GM12892 (cell line): ENCODE measurements at regions not wholly inside any gene's neighbourhood (a gene's known extent, or its start where the extent isn't known, plus 50 kb on each side); places are given as distances from the start of the nearest gene placed in this dataset.

ENCODE experiments used
- POLR2A ChIP-seq: IDR thresholded peaks from 2 replicates; pipeline ENCODE4 v1.6.1; 2011; ENCODE audit warnings: low read depth, low read length, control low read depth
- POLR2AphosphoS5 ChIP-seq: IDR thresholded peaks from 2 replicates; pipeline ENCODE4 v1.6.1; 2011; ENCODE audit warnings: low read depth, low read length, control low read depth

- TF ChIP-seq POLR2AphosphoS5 (no peak), POLR2A (no peak)
Measured at GRCh38 chr5:91595424-91595823, 212.3 kb upstream of the ARRDC3 start.
